ENCODE measurements at regions not wholly inside any gene's neighbourhood (a gene's known extent, or its start where the extent isn't known, plus 50 kb on each side); places are given as distances from the start of the nearest gene placed in this dataset.

GRCh38 chr7:153588586-153588985, 463.6 kb upstream of the DPP6 start:
- no peak overlapping the region for H3K9ac ChIP-seq (ENCODE audit: low read length)
- no peak overlapping the region for H3K4me3 ChIP-seq (ENCODE audit: insufficient read depth, low read depth, low read length)
- H3K4me2 ChIP-seq (ENCODE audit: low read length), result no peak overlapping the region
- no peaks in the 10 kb centered on the region for H3K4me1 ChIP-seq (ENCODE audit: insufficient read depth, low read length)
- Mint-ChIP-seq H3K36me3 (ENCODE audit: low read depth, unreplicated experiment) (no peaks in the 10 kb centered on the region), H3K4me3 (ENCODE audit: unreplicated experiment) (no peak overlapping the region), H3K9me3 (ENCODE audit: unreplicated experiment) (peaks cover 14% of the 10 kb centered on the region), H3K27ac (ENCODE audit: unreplicated experiment) (no peak overlapping the region), H3K4me1 (ENCODE audit: low read depth, unreplicated experiment) (no peaks in the 10 kb centered on the region), H3K27me3 (ENCODE audit: low read depth, unreplicated experiment) (no peaks in the 10 kb centered on the region)
- FAIRE-seq, result no peak
- no peaks in the 10 kb centered on the region for H3K79me2 ChIP-seq (ENCODE audit: insufficient read depth, low read length)
- H2AFZ ChIP-seq (ENCODE audit: low read depth, low read length), result no peak overlapping the region
- no peaks in the 10 kb centered on the region for H3K36me3 ChIP-seq (ENCODE audit: insufficient read depth, low read length)
- no peaks in the 10 kb centered on the region for H3K27me3 ChIP-seq (ENCODE audit: insufficient read depth, low read length)
- peaks cover 5% of the 10 kb centered on the region for H3K9me3 ChIP-seq (ENCODE audit: insufficient read depth, low read depth, low read length)
- no peak overlapping the region for H3K27ac ChIP-seq (ENCODE audit: low read depth, low read length)
- DNase-seq (ENCODE audit: low read depth), result no peak
- no peak for TF ChIP-seq EZH2 (IDR thresholded peaks at IDR 0.05; ENCODE audit: insufficient read depth, low read length)
- no peak for TF ChIP-seq CTCF (IDR thresholded peaks at IDR 0.05; ENCODE audit: insufficient read depth, low read depth, low read length)
- H4K20me1 ChIP-seq (ENCODE audit: insufficient read depth, low read length), result no peaks in the 10 kb centered on the region

GRCh38 chr7:153590136-153590535, 462.1 kb upstream of the DPP6 start:
- TF ChIP-seq EZH2 (IDR thresholded peaks at IDR 0.05; ENCODE audit: insufficient read depth, low read length), result no peak
- no peak for TF ChIP-seq CTCF (IDR thresholded peaks at IDR 0.05; ENCODE audit: insufficient read depth, low read depth, low read length)
- FAIRE-seq (no peak), DNase-seq (ENCODE audit: low read depth) (no peak)
- no peak overlapping the region for H2AFZ ChIP-seq (ENCODE audit: low read depth, low read length)
- H3K4me2 ChIP-seq (ENCODE audit: low read length), result no peak overlapping the region
- peaks cover 5% of the 10 kb centered on the region for H3K9me3 ChIP-seq (ENCODE audit: insufficient read depth, low read depth, low read length)
- H3K9ac ChIP-seq (ENCODE audit: low read length), result no peak overlapping the region
- H4K20me1 ChIP-seq (ENCODE audit: insufficient read depth, low read length), result no peaks in the 10 kb centered on the region
- no peak overlapping the region for H3K4me3 ChIP-seq (ENCODE audit: insufficient read depth, low read depth, low read length)
- no peaks in the 10 kb centered on the region for H3K36me3 ChIP-seq (ENCODE audit: insufficient read depth, low read length)
- H3K27me3 ChIP-seq (ENCODE audit: insufficient read depth, low read length), result no peaks in the 10 kb centered on the region
- H3K79me2 ChIP-seq (ENCODE audit: insufficient read depth, low read length), result no peaks in the 10 kb centered on the region
- no peaks in the 10 kb centered on the region for H3K4me1 ChIP-seq (ENCODE audit: insufficient read depth, low read length)
- Mint-ChIP-seq H3K4me1 (ENCODE audit: low read depth, unreplicated experiment) (no peaks in the 10 kb centered on the region), H3K27me3 (ENCODE audit: low read depth, unreplicated experiment) (no peaks in the 10 kb centered on the region), H3K9me3 (ENCODE audit: unreplicated experiment) (peaks cover 14% of the 10 kb centered on the region), H3K27ac (ENCODE audit: unreplicated experiment) (no peak overlapping the region), H3K4me3 (ENCODE audit: unreplicated experiment) (no peak overlapping the region), H3K36me3 (ENCODE audit: low read depth, unreplicated experiment) (no peaks in the 10 kb centered on the region)
- H3K27ac ChIP-seq (ENCODE audit: low read depth, low read length), result no peak overlapping the region

- no peaks in the 10 kb centered on the region for H3K4me1 Mint-ChIP-seq (ENCODE audit: low read depth, unreplicated experiment)
- no peaks in the 10 kb centered on the region for H3K27me3 ChIP-seq (ENCODE audit: insufficient read depth, low read length)
- no peak overlapping the region for H3K4me3 Mint-ChIP-seq (ENCODE audit: unreplicated experiment)
- H3K27ac Mint-ChIP-seq (ENCODE audit: unreplicated experiment), result no peak overlapping the region
- no peaks in the 10 kb centered on the region for H3K36me3 ChIP-seq (ENCODE audit: insufficient read depth, low read length)
- no peak overlapping the region for H3K4me2 ChIP-seq (ENCODE audit: low read length)
- H3K79me2 ChIP-seq (ENCODE audit: insufficient read depth, low read length), result no peaks in the 10 kb centered on the region
- H3K4me1 ChIP-seq (ENCODE audit: insufficient read depth, low read length), result no peaks in the 10 kb centered on the region
- TF ChIP-seq CTCF (IDR thresholded peaks at IDR 0.05; ENCODE audit: insufficient read depth, low read depth, low read length) (no peak), EZH2 (IDR thresholded peaks at IDR 0.05; ENCODE audit: insufficient read depth, low read length) (no peak)
- no peak overlapping the region for H3K27ac ChIP-seq (ENCODE audit: low read depth, low read length)
- no peak for DNase-seq (ENCODE audit: low read depth)
- no peaks in the 10 kb centered on the region for H4K20me1 ChIP-seq (ENCODE audit: insufficient read depth, low read length)
- H3K4me3 ChIP-seq (ENCODE audit: insufficient read depth, low read depth, low read length), result no peak overlapping the region
- no peaks in the 10 kb centered on the region for H3K36me3 Mint-ChIP-seq (ENCODE audit: low read depth, unreplicated experiment)
- FAIRE-seq, result no peak
- H3K9me3 Mint-ChIP-seq (ENCODE audit: unreplicated experiment), result peaks cover 14% of the 10 kb centered on the region
- peaks cover 5% of the 10 kb centered on the region for H3K9me3 ChIP-seq (ENCODE audit: insufficient read depth, low read depth, low read length)
- H3K9ac ChIP-seq (ENCODE audit: low read length), result no peak overlapping the region
- no peaks in the 10 kb centered on the region for H3K27me3 Mint-ChIP-seq (ENCODE audit: low read depth, unreplicated experiment)
- no peak overlapping the region for H2AFZ ChIP-seq (ENCODE audit: low read depth, low read length)
These were observed 461.6 kb upstream of the DPP6 start for GRCh38 chr7:153590571-153590970.
